ENCODE measurements at regions not wholly inside any gene's neighbourhood (a gene's known extent, or its start where the extent isn't known, plus 50 kb on each side); places are given as distances from the start of the nearest gene placed in this dataset.

DNA sequence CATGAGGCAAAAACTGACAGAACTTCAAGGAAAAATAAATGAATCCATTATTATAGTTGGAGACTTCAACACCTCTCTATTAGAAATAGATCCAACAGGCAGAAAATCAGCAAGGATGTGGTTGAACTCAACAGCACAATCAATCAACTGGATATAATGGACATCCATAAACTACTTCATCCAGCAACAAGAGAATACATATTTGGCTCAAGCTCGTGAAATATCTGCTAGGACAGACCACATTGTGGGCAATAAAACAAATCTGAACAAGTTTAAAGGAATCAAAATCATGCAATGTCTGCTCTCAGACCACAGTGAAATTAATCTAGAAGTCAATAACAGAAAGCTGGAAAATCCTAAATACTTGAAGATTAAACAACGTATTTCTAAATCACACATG, 362.6 kb downstream of the CD109 start:
- H3K9ac ChIP-seq (ENCODE audit: low read length) = no peak overlapping the region
- H3K9me3 ChIP-seq (ENCODE audit: low read length) = no peaks in the 10 kb centered on the region
- H3F3A ChIP-seq (ENCODE audit: insufficient read depth, low read length, poor library complexity, severe bottlenecking) = no peaks in the 10 kb centered on the region
- H2AFZ ChIP-seq (ENCODE audit: low read depth, low read length) = no peak overlapping the region
- no peaks in the 10 kb centered on the region for H4K20me1 ChIP-seq (ENCODE audit: insufficient read depth)
- no peaks in the 10 kb centered on the region for H3K36me3 ChIP-seq (ENCODE audit: insufficient read depth, low read length)
- no peak overlapping the region for H3K4me2 ChIP-seq (ENCODE audit: low read length)
- H3K79me2 ChIP-seq (replicated peaks; ENCODE audit: insufficient read depth, low read length) = no peaks in the 10 kb centered on the region
- no peaks in the 10 kb centered on the region for H3K9me2 ChIP-seq (ENCODE audit: insufficient read depth, low read length)
- TF ChIP-seq EP300 (conservative IDR thresholded peaks at IDR 0.05; ENCODE audit: poor library complexity, severe bottlenecking) = no peak
- TF ChIP-seq MXI1 (conservative IDR thresholded peaks at IDR 0.05; ENCODE audit: poor library complexity, severe bottlenecking) = no peak
- no peak for TF ChIP-seq POLR2AphosphoS5 (IDR thresholded peaks at IDR 0.05)
- TF ChIP-seq, protein P1, sequence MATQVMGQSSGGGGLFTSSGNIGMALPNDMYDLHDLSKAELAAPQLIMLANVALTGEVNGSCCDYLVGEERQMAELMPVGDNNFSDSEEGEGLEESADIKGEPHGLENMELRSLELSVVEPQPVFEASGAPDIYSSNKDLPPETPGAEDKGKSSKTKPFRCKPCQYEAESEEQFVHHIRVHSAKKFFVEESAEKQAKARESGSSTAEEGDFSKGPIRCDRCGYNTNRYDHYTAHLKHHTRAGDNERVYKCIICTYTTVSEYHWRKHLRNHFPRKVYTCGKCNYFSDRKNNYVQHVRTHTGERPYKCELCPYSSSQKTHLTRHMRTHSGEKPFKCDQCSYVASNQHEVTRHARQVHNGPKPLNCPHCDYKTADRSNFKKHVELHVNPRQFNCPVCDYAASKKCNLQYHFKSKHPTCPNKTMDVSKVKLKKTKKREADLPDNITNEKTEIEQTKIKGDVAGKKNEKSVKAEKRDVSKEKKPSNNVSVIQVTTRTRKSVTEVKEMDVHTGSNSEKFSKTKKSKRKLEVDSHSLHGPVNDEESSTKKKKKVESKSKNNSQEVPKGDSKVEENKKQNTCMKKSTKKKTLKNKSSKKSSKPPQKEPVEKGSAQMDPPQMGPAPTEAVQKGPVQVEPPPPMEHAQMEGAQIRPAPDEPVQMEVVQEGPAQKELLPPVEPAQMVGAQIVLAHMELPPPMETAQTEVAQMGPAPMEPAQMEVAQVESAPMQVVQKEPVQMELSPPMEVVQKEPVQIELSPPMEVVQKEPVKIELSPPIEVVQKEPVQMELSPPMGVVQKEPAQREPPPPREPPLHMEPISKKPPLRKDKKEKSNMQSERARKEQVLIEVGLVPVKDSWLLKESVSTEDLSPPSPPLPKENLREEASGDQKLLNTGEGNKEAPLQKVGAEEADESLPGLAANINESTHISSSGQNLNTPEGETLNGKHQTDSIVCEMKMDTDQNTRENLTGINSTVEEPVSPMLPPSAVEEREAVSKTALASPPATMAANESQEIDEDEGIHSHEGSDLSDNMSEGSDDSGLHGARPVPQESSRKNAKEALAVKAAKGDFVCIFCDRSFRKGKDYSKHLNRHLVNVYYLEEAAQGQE (IDR thresholded peaks at IDR 0.05; ENCODE audit: borderline replicate concordance) = no peak
- TF ChIP-seq, protein P2, sequence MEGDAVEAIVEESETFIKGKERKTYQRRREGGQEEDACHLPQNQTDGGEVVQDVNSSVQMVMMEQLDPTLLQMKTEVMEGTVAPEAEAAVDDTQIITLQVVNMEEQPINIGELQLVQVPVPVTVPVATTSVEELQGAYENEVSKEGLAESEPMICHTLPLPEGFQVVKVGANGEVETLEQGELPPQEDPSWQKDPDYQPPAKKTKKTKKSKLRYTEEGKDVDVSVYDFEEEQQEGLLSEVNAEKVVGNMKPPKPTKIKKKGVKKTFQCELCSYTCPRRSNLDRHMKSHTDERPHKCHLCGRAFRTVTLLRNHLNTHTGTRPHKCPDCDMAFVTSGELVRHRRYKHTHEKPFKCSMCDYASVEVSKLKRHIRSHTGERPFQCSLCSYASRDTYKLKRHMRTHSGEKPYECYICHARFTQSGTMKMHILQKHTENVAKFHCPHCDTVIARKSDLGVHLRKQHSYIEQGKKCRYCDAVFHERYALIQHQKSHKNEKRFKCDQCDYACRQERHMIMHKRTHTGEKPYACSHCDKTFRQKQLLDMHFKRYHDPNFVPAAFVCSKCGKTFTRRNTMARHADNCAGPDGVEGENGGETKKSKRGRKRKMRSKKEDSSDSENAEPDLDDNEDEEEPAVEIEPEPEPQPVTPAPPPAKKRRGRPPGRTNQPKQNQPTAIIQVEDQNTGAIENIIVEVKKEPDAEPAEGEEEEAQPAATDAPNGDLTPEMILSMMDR (IDR thresholded peaks at IDR 0.05; ENCODE audit: poor library complexity, severe bottlenecking) = no peak
- no peak for TF ChIP-seq TAF1 (IDR thresholded peaks at IDR 0.05; ENCODE audit: low read depth)
- TF ChIP-seq SMC3 (conservative IDR thresholded peaks at IDR 0.05; ENCODE audit: poor library complexity) = no peak
- TF ChIP-seq EZH2 (IDR thresholded peaks at IDR 0.05; ENCODE audit: borderline replicate concordance, insufficient read depth, low read length, poor library complexity, severe bottlenecking) = no peak
- TF ChIP-seq RAD21 (conservative IDR thresholded peaks at IDR 0.05) = no peak
- no peak overlapping the region for H3K27ac ChIP-seq (ENCODE audit: low read length)
- no peak overlapping the region for H3K4me3 ChIP-seq (ENCODE audit: low read length)
- H3K27me3 ChIP-seq (ENCODE audit: insufficient read depth, low read depth, low read length) = no peaks in the 10 kb centered on the region

DNA sequence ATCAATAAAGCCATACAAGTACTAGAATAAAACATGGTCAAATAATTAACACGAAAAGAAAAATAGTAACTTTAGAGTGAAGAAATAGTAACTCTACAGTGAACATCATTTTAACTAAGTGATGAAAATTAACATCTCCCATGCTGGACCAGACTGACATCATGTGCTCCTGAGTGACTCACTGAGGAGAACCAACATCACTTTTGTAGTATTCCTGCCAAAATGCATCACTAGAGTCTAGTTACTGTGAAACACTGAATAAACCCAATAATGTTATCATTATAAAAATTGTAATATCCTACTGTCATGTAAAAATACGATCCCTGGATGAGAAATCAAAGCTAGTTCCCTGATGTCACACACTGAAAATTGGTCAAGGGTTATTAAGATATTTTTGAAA, 361.3 kb downstream of the CD109 start:
- H3K36me3 ChIP-seq (ENCODE audit: insufficient read depth, low read length) = no peaks in the 10 kb centered on the region
- H2AFZ ChIP-seq (ENCODE audit: low read depth, low read length) = no peak overlapping the region
- no peaks in the 10 kb centered on the region for H3K9me3 ChIP-seq (ENCODE audit: low read length)
- H3K4me3 ChIP-seq (ENCODE audit: low read length) = no peak overlapping the region
- H3K9me2 ChIP-seq (ENCODE audit: insufficient read depth, low read length) = no peaks in the 10 kb centered on the region
- no peak for TF ChIP-seq EP300 (conservative IDR thresholded peaks at IDR 0.05; ENCODE audit: poor library complexity, severe bottlenecking)
- no peak for TF ChIP-seq EZH2 (IDR thresholded peaks at IDR 0.05; ENCODE audit: borderline replicate concordance, insufficient read depth, low read length, poor library complexity, severe bottlenecking)
- TF ChIP-seq, protein P2 (IDR thresholded peaks at IDR 0.05; ENCODE audit: poor library complexity, severe bottlenecking) = no peak
- no peak for TF ChIP-seq POLR2AphosphoS5 (IDR thresholded peaks at IDR 0.05)
- TF ChIP-seq, protein P1 (IDR thresholded peaks at IDR 0.05; ENCODE audit: borderline replicate concordance) = no peak
- no peak for TF ChIP-seq MXI1 (conservative IDR thresholded peaks at IDR 0.05; ENCODE audit: poor library complexity, severe bottlenecking)
- TF ChIP-seq SMC3 (conservative IDR thresholded peaks at IDR 0.05; ENCODE audit: poor library complexity) = no peak
- no peak for TF ChIP-seq RAD21 (conservative IDR thresholded peaks at IDR 0.05)
- TF ChIP-seq TAF1 (IDR thresholded peaks at IDR 0.05; ENCODE audit: low read depth) = no peak
- no peak overlapping the region for H3K4me2 ChIP-seq (ENCODE audit: low read length)
- H3F3A ChIP-seq (ENCODE audit: insufficient read depth, low read length, poor library complexity, severe bottlenecking) = no peaks in the 10 kb centered on the region
- no peaks in the 10 kb centered on the region for H4K20me1 ChIP-seq (ENCODE audit: insufficient read depth)
- H3K27me3 ChIP-seq (ENCODE audit: insufficient read depth, low read depth, low read length) = no peaks in the 10 kb centered on the region
- H3K9ac ChIP-seq (ENCODE audit: low read length) = no peak overlapping the region
- H3K79me2 ChIP-seq (replicated peaks; ENCODE audit: insufficient read depth, low read length) = no peaks in the 10 kb centered on the region
- H3K27ac ChIP-seq (ENCODE audit: low read length) = no peak overlapping the region

All from neural cell (in vitro differentiated cells).